Spleen (tissue), 11 donors: ENCODE measurements at regions not wholly inside any gene's neighbourhood (a gene's known extent, or its start where the extent isn't known, plus 50 kb on each side); places are given as distances from the start of the nearest gene placed in this dataset.

ENCODE experiments used
- DNase-seq: peaks from one replicate; pipeline ENCODE4 v3.0.0-alpha.2; 2020
- H3K27ac ChIP-seq, 8 donors: fragments of 200-600 bp; sonication (generic) in 7 of 8; 1 replicate in 4 of 8; 2 replicates in 4 of 8; pipeline versions ENCODE4 v1.5.0 to v1.8.0; 2016 to 2021; ENCODE audit warnings: inconsistent platforms in 4 of 8, mild to moderate bottlenecking in 4 of 8, moderate library complexity in 1 of 8
- H3K27me3 ChIP-seq, 7 donors: fragments of 200-600 bp; sonication (generic) in 6 of 7; replicated peaks in 1 of 7; 1 replicate in 4 of 7; 2 replicates in 3 of 7; pipeline versions ENCODE4 v1.5.0 to v1.8.0; 2016 to 2021; ENCODE audit warnings: inconsistent platforms in 3 of 7, mild to moderate bottlenecking in 1 of 7
- H3K36me3 ChIP-seq, 6 donors: fragments of 200-600 bp; sonication (generic) in 5 of 6; 1 replicate in 4 of 6; 2 replicates in 2 of 6; pipeline versions ENCODE4 v1.5.0 to v1.8.0; 2016 to 2021; ENCODE audit warnings: inconsistent platforms in 2 of 6
- H3K4me1 ChIP-seq, 6 donors: fragments of 200-600 bp; sonication (generic) in 5 of 6; 1 replicate in 3 of 6; 2 replicates in 3 of 6; pipeline versions ENCODE4 v1.5.0 to v1.8.0; 2016 to 2021; ENCODE audit warnings: inconsistent platforms in 3 of 6
- H3K4me3 ChIP-seq, 8 donors: fragments of 200-600 bp; sonication (generic) in 7 of 8; 1 replicate in 4 of 8; 2 replicates in 4 of 8; pipeline versions ENCODE4 v1.5.0 to v1.8.0; 2016 to 2021; ENCODE audit warnings: inconsistent platforms in 4 of 8, mild to moderate bottlenecking in 4 of 8, moderate library complexity in 2 of 8
- H3K9me3 ChIP-seq, 8 donors: fragments of 200-600 bp; sonication (generic) in 7 of 8; 1 replicate in 4 of 8; 2 replicates in 4 of 8; pipeline versions ENCODE4 v1.5.0 to v1.8.0; 2016 to 2021; ENCODE audit warnings: inconsistent platforms in 4 of 8
- CTCF ChIP-seq, 11 experiments: fragments of 200-600 bp in 7 of 11; fragments of 450-650 bp in 4 of 11; sonication (generic) in 4 of 11; IDR thresholded peaks in 8 of 11; conservative IDR thresholded peaks in 3 of 11; 1 replicate in 7 of 11; 2 replicates in 4 of 11; pipeline versions ENCODE4 v1.4.0 to v1.8.0; 2016 to 2021; ENCODE audit warnings: antibody characterized with exemption in 11 of 11, inconsistent platforms in 4 of 11, mild to moderate bottlenecking in 1 of 11
- POLR2A ChIP-seq, 3 donors: fragments of 450-650 bp; IDR thresholded peaks; one replicate each; pipeline ENCODE4 v1.5.1; 2017; ENCODE audit warnings: antibody characterized with exemption in 3 of 3, mild to moderate bottlenecking in 1 of 3
- POLR2AphosphoS5 ChIP-seq, 3 donors: sonication (generic); formaldehyde crosslinking; IDR thresholded peaks; one replicate each; pipeline ENCODE4 v1.5.1; 2017; ENCODE audit warnings: antibody characterized with exemption in 3 of 3
- WGBS, 5 donors: extraction: QIAGEN DNeasy Blood & Tissue Kit in 3 of 5; methylation state at CpG; one replicate each; pipeline versions ENCODE4 v1.1.5 to v1.1.7; 2013 to 2018; 5-methylcytosine and 5-hydroxymethylcytosine counted together
- intact Hi-C: fragments of 100-400 bp; cut with DNase I; formaldehyde crosslinking; loops from one replicate; pipeline ENCODE4 v1.15.0; 2023; ENCODE audit warnings: low total_unique reads
- donor health status: healthy with polysubstance abuse.
- donor health status: DM: no; HTN: no; CAD: no; lungs with moderate emphysema.
- donor health status: DM: no; HTN: no; CAD: no.
- donor health status: Bipolar disorder and iron deficiency.
- donor health status: healthy.
- donor health status: DM: no; HTN: no; CAD: no.
- donor health status: DM: yes; HTN: yes; CAD: no.

DNA sequence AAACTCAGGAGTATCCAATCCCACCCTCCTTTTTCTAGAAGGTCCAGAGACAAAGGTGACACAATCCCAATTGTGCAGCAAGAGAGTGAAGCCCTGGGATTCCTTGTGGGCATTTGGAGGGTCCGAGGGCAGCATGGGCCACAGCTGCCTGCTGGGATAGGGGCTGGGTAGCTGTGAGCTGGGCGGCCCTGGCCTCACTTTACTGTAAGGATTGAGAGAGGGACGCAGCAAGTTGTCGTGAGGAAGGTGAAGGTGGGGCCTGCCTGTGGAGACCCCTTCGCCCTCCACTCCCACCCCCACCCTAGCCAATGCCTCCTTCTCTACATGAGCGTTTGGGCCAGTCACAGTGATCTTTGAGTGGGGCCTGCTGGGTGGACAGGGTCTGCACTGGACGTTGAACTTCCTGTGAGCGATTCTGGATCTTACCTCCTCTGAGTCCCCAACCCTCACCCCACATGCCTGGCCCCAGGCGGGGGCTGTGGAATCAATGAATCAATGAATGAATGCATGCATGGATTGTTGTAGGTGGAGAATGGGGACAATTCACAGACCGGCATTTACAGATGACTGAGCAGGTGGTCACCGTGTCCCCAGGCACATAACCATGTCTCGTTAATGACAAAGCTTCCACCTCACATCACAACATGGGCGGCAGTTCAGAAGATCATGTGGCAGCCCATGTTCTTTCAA is 107.2 kb downstream of the INHBB start:
- H3K4me1 ChIP-seq, result no peaks in the 10 kb centered on the region
- TF ChIP-seq CTCF (IDR thresholded peaks at IDR 0.05 in 8 of 11, conservative IDR thresholded peaks at IDR 0.05 in 3 of 11) (no peak), POLR2A (IDR thresholded peaks at IDR 0.05) (no peak), POLR2AphosphoS5 (IDR thresholded peaks at IDR 0.05) (no peak)
- no peak overlapping the region for H3K4me3 ChIP-seq
- H3K36me3 ChIP-seq, result no peaks in the 10 kb centered on the region
- WGBS, 5 donors, result 89 to 95% (median 95%) methylated on average over 10 to 13 of the region's 13 CpGs
- peaks cover 0 to 19% (median 16%) of the 10 kb centered on the region in 8 donors for H3K9me3 ChIP-seq
- intact Hi-C loops, result no loop called here
- no peak overlapping the region for H3K27ac ChIP-seq
- DNase-seq, result peak; percentile 49
- H3K27me3 ChIP-seq, result peaks cover 0 to 16% (median 0%) of the 10 kb centered on the region in 7 donors

GRCh38 chr2:120453635-120453998 is 107.7 kb downstream of the INHBB start:
- Histone ChIP-seq H3K4me3 (no peak overlapping the region), H3K27ac (no peak overlapping the region), H3K36me3 (no peaks in the 10 kb centered on the region), H3K4me1 (no peaks in the 10 kb centered on the region), H3K27me3 (peaks cover 0 to 16% (median 0%) of the 10 kb centered on the region in 7 donors), H3K9me3 (peaks cover 0 to 24% (median 21%) of the 10 kb centered on the region in 8 donors)
- TF ChIP-seq POLR2A (IDR thresholded peaks at IDR 0.05), result no peak
- no peak for TF ChIP-seq CTCF (IDR thresholded peaks at IDR 0.05 in 8 of 11, conservative IDR thresholded peaks at IDR 0.05 in 3 of 11)
- no peak for TF ChIP-seq POLR2AphosphoS5 (IDR thresholded peaks at IDR 0.05)
- DNase-seq, result no peak
- WGBS, 5 donors, result 78 to 94% (median 88%) methylated on average over 3 of the region's 3 CpGs
- intact Hi-C loops, result no loop called here

DNA sequence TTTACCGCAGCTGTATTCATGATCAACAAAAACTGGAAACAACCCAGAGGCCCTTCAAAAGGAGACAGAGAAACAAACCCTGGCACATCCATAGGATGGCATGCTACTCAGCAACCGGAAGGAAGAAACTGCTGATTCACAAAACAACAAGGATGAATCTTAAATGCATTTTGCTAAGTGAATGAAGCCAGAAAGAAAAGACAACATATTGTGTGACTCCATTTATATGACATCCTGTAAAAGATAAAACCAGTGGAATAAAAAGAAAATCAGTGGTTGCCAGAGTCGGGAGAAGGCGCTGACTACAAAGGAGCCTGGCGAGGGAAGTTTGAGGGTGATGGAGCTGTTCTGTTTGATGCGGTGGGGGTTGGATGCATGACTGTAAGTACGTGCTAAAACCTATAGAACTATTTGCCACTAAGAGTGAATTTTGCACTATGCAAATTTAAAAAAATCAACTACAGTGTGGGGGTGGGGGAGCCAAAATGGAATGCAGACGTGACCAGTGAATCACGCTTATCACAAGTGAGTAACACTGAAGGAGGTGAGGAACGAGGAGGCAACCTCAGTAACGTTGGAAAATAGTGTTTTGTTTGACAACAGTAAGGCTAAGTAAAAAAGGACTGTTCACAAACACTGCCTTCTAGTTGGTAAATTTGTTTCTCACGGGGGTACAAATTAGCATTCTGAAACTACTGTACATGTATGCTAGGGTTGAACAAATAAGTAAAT is 108.9 kb downstream of the INHBB start:
- TF ChIP-seq POLR2A (IDR thresholded peaks at IDR 0.05) (no peak), CTCF (IDR thresholded peaks at IDR 0.05 in 8 of 11, conservative IDR thresholded peaks at IDR 0.05 in 3 of 11) (no peak), POLR2AphosphoS5 (IDR thresholded peaks at IDR 0.05) (no peak)
- Histone ChIP-seq H3K9me3 (peaks cover 0 to 36% (median 31%) of the 10 kb centered on the region in 8 donors), H3K4me3 (no peak overlapping the region), H3K4me1 (no peaks in the 10 kb centered on the region), H3K36me3 (no peaks in the 10 kb centered on the region), H3K27ac (no peak overlapping the region), H3K27me3 (peaks cover 0 to 16% (median 0%) of the 10 kb centered on the region in 7 donors)
- no peak for DNase-seq
- 77 to 88% (median 87%) methylated on average over 12 of the region's 12 CpGs for WGBS, 5 donors
- intact Hi-C loops, result no loop called here

GRCh38 chr2:120455390-120455789 is 109.5 kb downstream of the INHBB start:
- H3K9me3 ChIP-seq, result peaks cover 0 to 38% (median 31%) of the 10 kb centered on the region in 8 donors
- TF ChIP-seq CTCF (IDR thresholded peaks at IDR 0.05 in 8 of 11, conservative IDR thresholded peaks at IDR 0.05 in 3 of 11) (no peak), POLR2A (IDR thresholded peaks at IDR 0.05) (no peak), POLR2AphosphoS5 (IDR thresholded peaks at IDR 0.05) (no peak)
- H3K27ac ChIP-seq, result no peak overlapping the region
- intact Hi-C loops, result no loop called here
- H3K27me3 ChIP-seq, result peaks cover 0 to 16% (median 0%) of the 10 kb centered on the region in 7 donors
- H3K4me3 ChIP-seq, result no peak overlapping the region
- DNase-seq, result no peak
- H3K36me3 ChIP-seq, result no peaks in the 10 kb centered on the region
- 81 to 88% (median 83%) methylated on average over 1 of the region's 1 CpG for WGBS, 5 donors
- no peaks in the 10 kb centered on the region for H3K4me1 ChIP-seq
